H1 (cell line): ENCODE measurements at regions not wholly inside any gene's neighbourhood (a gene's known extent, or its start where the extent isn't known, plus 50 kb on each side); places are given as distances from the start of the nearest gene placed in this dataset.

Experiments used
- ATF3 ChIP-seq: IDR thresholded peaks from 2 replicates; pipeline ENCODE4 v1.6.1; 2011; ENCODE audit warnings: low read depth, mild to moderate bottlenecking, low read length; ENCODE audit not compliant: insufficient read depth
- BCL11A ChIP-seq, 2 experiments: IDR thresholded peaks; one replicate each; pipeline ENCODE4 v1.6.1; 2011; ENCODE audit warnings: low read depth in 2 of 2, low read length in 2 of 2, mild to moderate bottlenecking in 2 of 2
- BRCA1 ChIP-seq: IDR thresholded peaks from 2 replicates; pipeline ENCODE4 v1.6.1; 2012; ENCODE audit warnings: low read depth, low read length, improper control_type of control experiment
- CBX8 ChIP-seq: fragments of 300-800, 300-1000 bp; sonication (generic); IDR thresholded peaks from 2 replicates; pipeline ENCODE4 v1.7.1; 2016; ENCODE audit warnings: low read depth, low read length, borderline replicate concordance
- CTCF ChIP-seq, 3 experiments: IDR thresholded peaks; 1 replicate in 2 of 3; 2 replicates in 1 of 3; pipeline versions ENCODE4 v1.5.1 to v1.6.1; 2011; ENCODE audit warnings: low read length in 3 of 3, mild to moderate bottlenecking in 3 of 3, inconsistent platforms in 2 of 3, low read depth in 1 of 3, moderate library complexity in 1 of 3; ENCODE audit not compliant: insufficient read depth in 1 of 3; ENCODE audit errors: control extremely low read depth in 1 of 3
- EP300 ChIP-seq, 2 experiments: IDR thresholded peaks; 1 replicate in 1 of 2; 2 replicates in 1 of 2; pipeline ENCODE4 v1.6.1; 2011 to 2012; ENCODE audit warnings: low read depth in 2 of 2, low read length in 2 of 2, mild to moderate bottlenecking in 2 of 2, borderline replicate concordance in 1 of 2, inconsistent platforms in 1 of 2, moderate library complexity in 1 of 2
- GTF2F1 ChIP-seq: IDR thresholded peaks from 2 replicates; pipeline ENCODE4 v1.6.1; 2012; ENCODE audit warnings: low read depth, low read length, improper control_type of control experiment, borderline replicate concordance
- POLR2A ChIP-seq, 2 experiments: IDR thresholded peaks; 1 replicate in 1 of 2; 2 replicates in 1 of 2; pipeline ENCODE4 v1.6.1; 2011; ENCODE audit warnings: low read depth in 2 of 2, low read length in 2 of 2, mild to moderate bottlenecking in 2 of 2; ENCODE audit errors: control extremely low read depth in 1 of 2
- POLR2AphosphoS5 ChIP-seq: IDR thresholded peaks from 2 replicates; pipeline ENCODE4 v1.6.1; 2011; ENCODE audit warnings: low read depth, low read length
- RAD21 ChIP-seq, 2 experiments: IDR thresholded peaks in 1 of 2; conservative IDR thresholded peaks in 1 of 2; 2 replicates each; pipeline ENCODE4 v1.6.1; 2011; ENCODE audit warnings: low read depth in 2 of 2, low read length in 2 of 2, improper control_type of control experiment in 1 of 2, inconsistent platforms in 1 of 2, mild to moderate bottlenecking in 1 of 2, moderate library complexity in 1 of 2
- SP1 ChIP-seq: IDR thresholded peaks from 2 replicates; pipeline ENCODE4 v1.6.1; 2011; ENCODE audit warnings: low read depth, low read length
- SUZ12 ChIP-seq: fragments of 200-600 bp; sonication (generic); IDR thresholded peaks from 2 replicates; pipeline ENCODE4 v1.6.1; 2012; ENCODE audit warnings: mild to moderate bottlenecking, inconsistent platforms, low read length, moderate library complexity, mixed read lengths
- TAF1 ChIP-seq: IDR thresholded peaks from 2 replicates; pipeline ENCODE4 v1.6.1; 2011; ENCODE audit warnings: mild to moderate bottlenecking, low read depth, low read length
- TBP ChIP-seq: IDR thresholded peaks from 2 replicates; pipeline ENCODE4 v1.6.1; 2011; ENCODE audit warnings: low read depth, low read length, improper control_type of control experiment

GRCh38 chr2:238773472-238773871, 74.4 kb upstream of the TWIST2 start:
- no peak for TF ChIP-seq CBX8
- no peak for TF ChIP-seq EP300 (IDR thresholded peaks at IDR 0.05; ENCODE audit: borderline replicate concordance in 1 of 2, low read depth in 2 of 2, low read length in 2 of 2)
- no peak for TF ChIP-seq SP1
- TF ChIP-seq POLR2A (IDR thresholded peaks at IDR 0.05; ENCODE audit: control extremely low read depth in 1 of 2, low read depth in 2 of 2, low read length in 2 of 2), result no peak
- no peak for TF ChIP-seq BCL11A (IDR thresholded peaks at IDR 0.05; ENCODE audit: low read depth in 2 of 2, low read length in 2 of 2)
- TF ChIP-seq TAF1, result no peak
- no peak for TF ChIP-seq ATF3
- no peak for TF ChIP-seq CTCF (IDR thresholded peaks at IDR 0.05; ENCODE audit: control extremely low read depth in 1 of 3, insufficient read depth in 1 of 3, low read depth in 1 of 3, low read length in 3 of 3)
- TF ChIP-seq TBP, result no peak
- no peak for TF ChIP-seq SUZ12
- TF ChIP-seq RAD21 (IDR thresholded peaks at IDR 0.05 in 1 of 2, conservative IDR thresholded peaks at IDR 0.05 in 1 of 2; ENCODE audit: low read depth in 2 of 2, low read length in 2 of 2), result no peak
- TF ChIP-seq POLR2AphosphoS5, result no peak
- no peak for TF ChIP-seq GTF2F1
- no peak for TF ChIP-seq BRCA1
